K562 (cell line): ENCODE measurements at regions not wholly inside any gene's neighbourhood (a gene's known extent, or its start where the extent isn't known, plus 50 kb on each side); places are given as distances from the start of the nearest gene placed in this dataset.
"Not testable (repeated sequence)": the region's sequence is repeated elsewhere in the genome, so short reads cannot be mapped to it uniquely, and the experiment has no call there.

ENCODE experiments used
- ATAC-seq: fragments of 200-7000 bp; cut with Tn5 transposase; 3 replicates; pipeline ENCODE4 v1.9.1; 2020; ENCODE audit warnings: moderate library complexity
- BruUV-seq: library from RNA; stranded (reverse); fragments of 400-500 nt; replicated peaks from 2 replicates; lab custom pipeline; 2021; lab: Mats Ljungman, UMichigan
- CTCF ChIA-PET: fragments of 300-600 bp; formaldehyde crosslinking; extraction: SDS; loops from one replicate; lab custom pipeline; 2021; ENCODE audit warnings: low intra/inter-chr PET ratio; lab: Yijun Ruan, JAX
- POLR2A ChIA-PET: fragments of 300-600, 350-650 bp; sonication (Branson Sonifier 250); formaldehyde crosslinking; extraction: SDS; loops from one replicate; lab custom pipeline; 2021; ENCODE audit warnings: antibody characterized with exemption, inconsistent platforms; lab: Yijun Ruan, JAX
- DNase-seq, 4 experiments: peaks; one replicate each; pipeline versions ENCODE4 v3.0.0 to v3.0.0-alpha.2; 2011 to 2018; ENCODE audit warnings: low spot score in 3 of 4, mixed read lengths in 3 of 4; ENCODE audit errors: extremely low read depth in 1 of 4
- FAIRE-seq: peaks from 2 replicates; lab custom pipeline; 2011; peaks lifted over from hg19 to GRCh38; lab: Jason Lieb, UNC
- H2AFZ ChIP-seq: 2 replicates; pipeline ENCODE4 v1.6.0; 2011; ENCODE audit warnings: low read depth, low read length, control low read depth, inconsistent platforms
- H3K27ac ChIP-seq: fragments of 200-600 bp; 3 replicates; pipeline ENCODE4 v1.8.0; 2011; ENCODE audit warnings: low read depth, mild to moderate bottlenecking, control low read depth, inconsistent platforms, low read length, moderate library complexity, mixed read lengths; ENCODE audit errors: extremely low read depth
- H3K27me3 ChIP-seq, 2 experiments: fragments of 300-600 bp in 1 of 2; 2 replicates in 1 of 2; 3 replicates in 1 of 2; pipeline versions ENCODE4 v1.6.0 to v1.8.0; 2011; ENCODE audit warnings: inconsistent platforms in 2 of 2, low read length in 2 of 2, mild to moderate bottlenecking in 1 of 2, mixed read lengths in 1 of 2, moderate library complexity in 1 of 2; ENCODE audit not compliant: control insufficient read depth in 2 of 2, insufficient read depth in 2 of 2
- H3K36me3 ChIP-seq: fragments of 300-600 bp; 3 replicates; pipeline ENCODE4 v1.8.0; 2011; ENCODE audit warnings: mild to moderate bottlenecking, low read length, inconsistent platforms; ENCODE audit not compliant: control insufficient read depth, insufficient read depth
- H3K4me1 ChIP-seq, 2 experiments: fragments of 200-600 bp in 1 of 2; replicated peaks in 1 of 2; 2 replicates in 1 of 2; 3 replicates in 1 of 2; pipeline versions ENCODE4 v1.5.1 to v1.8.0; 2011; ENCODE audit warnings: inconsistent platforms in 2 of 2, low read length in 2 of 2, mild to moderate bottlenecking in 1 of 2, mixed read lengths in 1 of 2, moderate library complexity in 1 of 2; ENCODE audit not compliant: control insufficient read depth in 2 of 2, insufficient read depth in 2 of 2
- H3K4me2 ChIP-seq: 2 replicates; pipeline ENCODE4 v1.6.1; 2011; ENCODE audit warnings: low read length, control low read depth, inconsistent platforms, mixed read lengths; ENCODE audit not compliant: insufficient read depth
- H3K4me3 ChIP-seq: fragments of 200-600 bp; sonication (generic), shearing (Covaris generic); 2 replicates; pipeline ENCODE4 v1.5.1; 2016; ENCODE audit warnings: control low read depth, inconsistent platforms
- H3K79me2 ChIP-seq: fragments of 200-600 bp; 3 replicates; pipeline ENCODE4 v1.8.0; 2011; ENCODE audit warnings: low read length, inconsistent platforms; ENCODE audit not compliant: control insufficient read depth, insufficient read depth
- H3K9ac ChIP-seq, 2 experiments: 2 replicates each; pipeline versions ENCODE4 v1.6.0 to v1.6.1; 2011; ENCODE audit warnings: low read depth in 2 of 2, low read length in 2 of 2, control low read depth in 1 of 2, inconsistent platforms in 1 of 2, mild to moderate bottlenecking in 1 of 2, mixed read lengths in 1 of 2; ENCODE audit not compliant: insufficient read depth in 1 of 2
- H3K9me1 ChIP-seq: one replicate; pipeline ENCODE4 v1.6.0; 2011; ENCODE audit warnings: inconsistent platforms, mild to moderate bottlenecking, low read length, moderate library complexity; ENCODE audit not compliant: control insufficient read depth, insufficient read depth
- H3K9me3 ChIP-seq: replicated peaks from 2 replicates; pipeline ENCODE4 v1.5.1; 2011; ENCODE audit warnings: low read depth, low read length, inconsistent platforms; ENCODE audit not compliant: control insufficient read depth, insufficient read depth
- H4K20me1 ChIP-seq: replicated peaks from 2 replicates; pipeline ENCODE4 v1.6.1; 2011; ENCODE audit warnings: low read length, inconsistent platforms, mixed read lengths; ENCODE audit not compliant: control insufficient read depth, insufficient read depth
- CREM ChIP-seq: IDR thresholded peaks from 2 replicates; pipeline ENCODE4 v1.6.1; 2014; ENCODE audit warnings: antibody characterized with exemption, low read depth
- MEIS2 ChIP-seq: fragments of 450-650 bp; IDR thresholded peaks from 2 replicates; pipeline ENCODE4 v1.6.1; 2014; ENCODE audit warnings: mild to moderate bottlenecking; ENCODE audit not compliant: partially characterized antibody
- PHTF2 ChIP-seq: fragments of 250-450 bp; sonication (Bioruptor Pico); IDR thresholded peaks from 2 replicates; pipeline ENCODE4 v1.5.0; 2021; ENCODE audit warnings: mild to moderate bottlenecking
- RAD51 ChIP-seq: fragments of 450-650 bp; IDR thresholded peaks from 2 replicates; pipeline ENCODE4 v1.7.1; 2016; ENCODE audit warnings: low read depth, mild to moderate bottlenecking, borderline replicate concordance
- RB1 ChIP-seq: fragments of 450-650 bp; IDR thresholded peaks from 2 replicates; pipeline ENCODE4 v1.6.1; 2017; ENCODE audit warnings: low read depth, mild to moderate bottlenecking
- RBM14 ChIP-seq: fragments of 200-400 bp; formaldehyde crosslinking; IDR thresholded peaks from 2 replicates; pipeline ENCODE4 v1.6.1; 2018; ENCODE audit warnings: low read depth, mild to moderate bottlenecking, low read length, moderate library complexity, borderline replicate concordance; ENCODE audit not compliant: insufficient read depth
- RFX1 ChIP-seq: fragments of 450-650 bp; IDR thresholded peaks from 2 replicates; pipeline ENCODE4 v1.6.1; 2016; ENCODE audit warnings: mild to moderate bottlenecking, moderate library complexity
- RFX7 ChIP-seq: fragments of 250-450 bp; sonication (Bioruptor Pico); IDR thresholded peaks from 2 replicates; pipeline ENCODE4 v1.5.1; 2021; ENCODE audit warnings: mild to moderate bottlenecking
- SETDB1 ChIP-seq: IDR thresholded peaks from one replicate; pipeline ENCODE4 v1.6.1; 2012; ENCODE audit warnings: low read length, control low read depth, inconsistent platforms
- SP1 ChIP-seq: sonication (generic); formaldehyde crosslinking; IDR thresholded peaks from 2 replicates; pipeline ENCODE4 v1.8.1; 2022; ENCODE audit warnings: mild to moderate bottlenecking, missing genetic modification reagents
- XRCC3 ChIP-seq: fragments of 450-650 bp; IDR thresholded peaks from 2 replicates; pipeline ENCODE4 v1.6.1; 2017; ENCODE audit warnings: mild to moderate bottlenecking, moderate library complexity
- ZNF121 ChIP-seq: sonication (generic); formaldehyde crosslinking; conservative IDR thresholded peaks from 2 replicates; pipeline ENCODE4 v1.8.0; 2022; ENCODE audit warnings: missing genetic modification reagents
- ZNF830 ChIP-seq: fragments of 250-450 bp; sonication (Bioruptor Pico); IDR thresholded peaks from 2 replicates; pipeline ENCODE4 v1.5.0; 2021; ENCODE audit warnings: mild to moderate bottlenecking
- WGBS: fragments of 100-300 bp; shearing (Covaris generic); methylation state at CpG from one replicate; pipeline ENCODE4 v1.1.6; 2016; ENCODE audit warnings: low coverage, mixed read lengths; ENCODE audit not compliant: insufficient coverage; ENCODE audit errors: missing lambda C conversion rate; 5-methylcytosine and 5-hydroxymethylcytosine counted together
- in situ Hi-C: fragments of 300-500 bp; cut with MboI; formaldehyde crosslinking; loops from 4 replicates; pipeline ENCODE4 v1.15.0; 2018; ENCODE audit warnings: inconsistent platforms, mixed read lengths
- intact Hi-C: fragments of 100-400 bp; cut with micrococcal nuclease; formaldehyde crosslinking; loops from 2 replicates; pipeline ENCODE4 v1.14.2; 2022
- TF ChIP-seq, protein P1 (sequence below): fragments of 250-450 bp; sonication (Bioruptor Pico); IDR thresholded peaks from 2 replicates; pipeline ENCODE4 v1.5.0; 2020; ENCODE audit warnings: mild to moderate bottlenecking, borderline replicate concordance
- TF ChIP-seq, protein P2 (sequence below): sonication (generic); formaldehyde crosslinking; IDR thresholded peaks from 2 replicates; pipeline ENCODE4 v1.8.0; 2022; ENCODE audit warnings: missing genetic modification reagents, mild to moderate bottlenecking, borderline replicate concordance

DNA sequence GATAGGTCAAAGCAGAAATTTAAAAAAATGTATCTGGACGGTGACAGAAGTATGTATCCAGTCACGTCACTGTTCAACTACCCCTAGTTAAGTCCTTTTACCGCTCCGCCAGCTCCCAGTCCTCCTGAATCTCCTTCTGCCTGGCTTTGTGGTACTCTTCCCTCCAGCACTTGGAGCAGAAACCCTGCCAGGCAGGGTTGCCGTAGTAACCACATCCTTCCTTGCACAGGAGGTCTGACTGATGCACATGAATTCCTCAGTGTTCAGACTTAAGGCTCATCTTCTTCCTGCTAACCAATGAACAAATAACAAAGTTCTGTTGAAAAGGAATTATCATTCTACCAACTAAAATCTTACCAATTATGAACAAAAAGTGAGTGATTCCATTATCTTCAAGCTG, 69.8 kb upstream of the SRRM3 start:
- CTCF ChIA-PET, BruUV-seq, H3K4me1 ChIP-seq, intact Hi-C loops, H3K27ac ChIP-seq, H3K4me2 ChIP-seq, H3K9me3 ChIP-seq, H3K36me3 ChIP-seq, H3K4me3 ChIP-seq, H3K9ac ChIP-seq, DNase-seq, H3K27me3 ChIP-seq, H3K9me1 ChIP-seq, in situ Hi-C loops, ATAC-seq, H2AFZ ChIP-seq, FAIRE-seq, H4K20me1 ChIP-seq, H3K79me2 ChIP-seq: not testable (repeated sequence)
- peak; percentile 54 for TF ChIP-seq RFX1
- POLR2A ChIA-PET, result interaction anchor here (0.8 kb wide), 1 partner anchor 12 kb away, joined by 3 read pairs; no protein-coding TSS in a partner anchor
- 39% methylated on average over 5 of the region's 5 CpGs for WGBS

DNA sequence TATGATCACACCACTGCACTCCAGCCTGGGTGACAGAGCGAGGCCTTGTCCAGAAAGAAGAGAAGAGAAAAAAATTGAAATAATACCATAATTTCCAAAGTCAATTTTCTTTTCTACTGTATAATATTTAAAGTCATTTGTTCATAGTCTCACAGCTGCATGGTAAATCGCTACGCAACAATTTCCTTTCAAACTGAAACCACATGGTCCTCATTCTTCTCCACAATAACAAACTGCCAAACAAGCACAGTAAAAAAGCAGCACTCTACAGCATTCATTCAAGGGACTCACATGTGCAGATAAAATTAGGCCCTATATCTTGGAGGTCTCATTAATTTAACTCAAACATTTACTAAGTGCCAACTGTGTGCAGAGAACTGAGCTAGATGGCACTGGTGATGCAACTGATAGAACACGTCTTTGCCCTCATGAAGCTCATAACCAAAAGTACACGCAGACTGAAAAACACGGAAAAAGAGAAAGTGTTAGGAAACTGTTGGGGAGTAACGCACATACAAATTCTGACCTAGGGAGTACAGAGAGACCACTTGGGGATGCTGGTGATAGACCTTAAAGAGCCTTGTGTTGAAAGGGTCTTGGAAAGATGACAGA, 68.4 kb upstream of the SRRM3 start:
- Histone ChIP-seq H3K9me1 (no peaks in the 10 kb centered on the region), H3K4me3 (no peak overlapping the region), H3K4me1 (peaks cover 0 to 4% of the 10 kb centered on the region in 2 experiments; a peak in 3 of 5 replicates), H4K20me1 (no peaks in the 10 kb centered on the region), H3K9ac (no peak overlapping the region), H3K79me2 (no peaks in the 10 kb centered on the region), H3K27ac (no peak overlapping the region), H2AFZ (no peak overlapping the region), H3K9me3 (no peaks in the 10 kb centered on the region), H3K4me2 (no peak overlapping the region), H3K36me3 (no peaks in the 10 kb centered on the region), H3K27me3 (peaks cover 0 to 5% of the 10 kb centered on the region in 2 experiments; a peak in 2 of 5 replicates)
- ChIA-PET CTCF (no interaction called here), POLR2A (interaction anchor here (1.0 kb wide), 1 partner anchor 80 kb away, joined by 3 read pairs; no protein-coding TSS in a partner anchor)
- ATAC-seq, result no peak
- FAIRE-seq, result no peak
- no peak for DNase-seq
- intact Hi-C loops (no loop called here), in situ Hi-C loops (no loop called here)
- BruUV-seq, result no TSS peak
- WGBS, result 60% methylated on average over 7 of the region's 7 CpGs
- no peak for TF ChIP-seq ZNF830
- TF ChIP-seq SP1 (CRISPR knock-in tag), result no peak
- TF ChIP-seq XRCC3, result no peak
- TF ChIP-seq RB1, result no peak
- no peak for TF ChIP-seq CREM
- TF ChIP-seq SETDB1, result no peak
- TF ChIP-seq MEIS2, result no peak
- TF ChIP-seq, protein P1, sequence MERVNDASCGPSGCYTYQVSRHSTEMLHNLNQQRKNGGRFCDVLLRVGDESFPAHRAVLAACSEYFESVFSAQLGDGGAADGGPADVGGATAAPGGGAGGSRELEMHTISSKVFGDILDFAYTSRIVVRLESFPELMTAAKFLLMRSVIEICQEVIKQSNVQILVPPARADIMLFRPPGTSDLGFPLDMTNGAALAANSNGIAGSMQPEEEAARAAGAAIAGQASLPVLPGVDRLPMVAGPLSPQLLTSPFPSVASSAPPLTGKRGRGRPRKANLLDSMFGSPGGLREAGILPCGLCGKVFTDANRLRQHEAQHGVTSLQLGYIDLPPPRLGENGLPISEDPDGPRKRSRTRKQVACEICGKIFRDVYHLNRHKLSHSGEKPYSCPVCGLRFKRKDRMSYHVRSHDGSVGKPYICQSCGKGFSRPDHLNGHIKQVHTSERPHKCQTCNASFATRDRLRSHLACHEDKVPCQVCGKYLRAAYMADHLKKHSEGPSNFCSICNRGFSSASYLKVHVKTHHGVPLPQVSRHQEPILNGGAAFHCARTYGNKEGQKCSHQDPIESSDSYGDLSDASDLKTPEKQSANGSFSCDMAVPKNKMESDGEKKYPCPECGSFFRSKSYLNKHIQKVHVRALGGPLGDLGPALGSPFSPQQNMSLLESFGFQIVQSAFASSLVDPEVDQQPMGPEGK (CRISPR knock-in tag), result no peak
- TF ChIP-seq, protein P2, sequence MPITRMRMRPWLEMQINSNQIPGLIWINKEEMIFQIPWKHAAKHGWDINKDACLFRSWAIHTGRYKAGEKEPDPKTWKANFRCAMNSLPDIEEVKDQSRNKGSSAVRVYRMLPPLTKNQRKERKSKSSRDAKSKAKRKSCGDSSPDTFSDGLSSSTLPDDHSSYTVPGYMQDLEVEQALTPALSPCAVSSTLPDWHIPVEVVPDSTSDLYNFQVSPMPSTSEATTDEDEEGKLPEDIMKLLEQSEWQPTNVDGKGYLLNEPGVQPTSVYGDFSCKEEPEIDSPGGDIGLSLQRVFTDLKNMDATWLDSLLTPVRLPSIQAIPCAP (CRISPR knock-in tag), result no peak
- no peak for TF ChIP-seq RBM14
- TF ChIP-seq ZNF121 (CRISPR knock-in tag), result no peak
- no peak for TF ChIP-seq RFX7 (CRISPR knock-in tag)
- TF ChIP-seq PHTF2 (CRISPR knock-in tag), result no peak
- TF ChIP-seq RAD51, result no peak
